Activated T-helper 2 cell treated with anti-CD3 and anti-CD28 coated beads, Interferon-gamma antibody, Interleukin-2, Interleukin-4, amounts not matched to agents 10 μg/mL and 5 μg/mL and 100 μg/mL, durations not matched to agents 14 hours and 24 hours and 36 hours (primary cell): ENCODE measurements at regions not wholly inside any gene's neighbourhood (a gene's known extent, or its start where the extent isn't known, plus 50 kb on each side); places are given as distances from the start of the nearest gene placed in this dataset.
"Not testable (repeated sequence)": the region's sequence is repeated elsewhere in the genome, so short reads cannot be mapped to it uniquely, and the experiment has no call there.

Experiments
- DNase-seq: peaks from one replicate; pipeline ENCODE4 v3.0.0; 2021; ENCODE audit warnings: low spot score
- H3K27ac Mint-ChIP-seq: one replicate; pipeline ENCODE4 v1.8.0; 2021; ENCODE audit warnings: mixed read lengths
- H3K27me3 Mint-ChIP-seq: one replicate; pipeline ENCODE4 v1.8.0; 2021; ENCODE audit warnings: low read depth, mixed read lengths
- H3K36me3 Mint-ChIP-seq: one replicate; pipeline ENCODE4 v1.8.0; 2021; ENCODE audit warnings: low read depth, mixed read lengths
- H3K4me1 Mint-ChIP-seq: one replicate; pipeline ENCODE4 v1.8.0; 2021; ENCODE audit warnings: low read depth, mixed read lengths
- H3K4me3 Mint-ChIP-seq: one replicate; pipeline ENCODE4 v1.8.0; 2021; ENCODE audit warnings: low read depth, mild to moderate bottlenecking, moderate library complexity, mixed read lengths
- H3K9me3 Mint-ChIP-seq: one replicate; pipeline ENCODE4 v1.8.0; 2021; ENCODE audit warnings: mixed read lengths
- intact Hi-C: fragments of 100-400 bp; cut with micrococcal nuclease; formaldehyde crosslinking; loops from one replicate; pipeline ENCODE4 v1.15.1; 2023

- intact Hi-C loops = no loop called here
- Mint-ChIP-seq H3K9me3 (no peaks in the 10 kb centered on the region), H3K27ac (no peak overlapping the region), H3K36me3 (no peaks in the 10 kb centered on the region), H3K4me1 (no peaks in the 10 kb centered on the region), H3K4me3 (no peak overlapping the region), H3K27me3 (no peaks in the 10 kb centered on the region)
- no peak for DNase-seq
These were observed 249.8 kb upstream of the ARRDC3 start for GRCh38 chr5:91632871-91633270.

- H3K9me3 Mint-ChIP-seq = no peaks in the 10 kb centered on the region
- no peak overlapping the region for H3K27ac Mint-ChIP-seq
- intact Hi-C loops = no loop called here
- no peaks in the 10 kb centered on the region for H3K36me3 Mint-ChIP-seq
- H3K27me3 Mint-ChIP-seq = no peaks in the 10 kb centered on the region
- DNase-seq = no peak
- no peak overlapping the region for H3K4me3 Mint-ChIP-seq
- no peaks in the 10 kb centered on the region for H3K4me1 Mint-ChIP-seq
These were observed 228.6 kb upstream of the ARRDC3 start for GRCh38 chr5:91611746-91612145.

GRCh38 chr5:91607675-91608074 lies 224.6 kb upstream of the ARRDC3 start:
- intact Hi-C loops = no loop called here
- no peaks in the 10 kb centered on the region for H3K27me3 Mint-ChIP-seq
- H3K4me1 Mint-ChIP-seq = no peaks in the 10 kb centered on the region

GRCh38 chr5:91599863-91600262 lies 216.7 kb upstream of the ARRDC3 start:
- no peak for DNase-seq
- H3K4me1 Mint-ChIP-seq = no peaks in the 10 kb centered on the region
- H3K27me3 Mint-ChIP-seq = no peaks in the 10 kb centered on the region
- intact Hi-C loops = no loop called here
- H3K36me3 Mint-ChIP-seq = no peaks in the 10 kb centered on the region
- H3K4me3 Mint-ChIP-seq = no peak overlapping the region
- no peak overlapping the region for H3K27ac Mint-ChIP-seq
- H3K9me3 Mint-ChIP-seq = peaks cover 4% of the 10 kb centered on the region

More at GRCh38 chr5:91607675-91608074, 224.6 kb upstream of the ARRDC3 start:
- Mint-ChIP-seq H3K9me3 (no peaks in the 10 kb centered on the region), H3K4me3 (no peak overlapping the region), H3K36me3 (no peaks in the 10 kb centered on the region), H3K27ac (no peak overlapping the region)
- no peak for DNase-seq

GRCh38 chr5:91598216-91598615 lies 215.1 kb upstream of the ARRDC3 start:
- intact Hi-C loops = no loop called here
- no peaks in the 10 kb centered on the region for H3K4me1 Mint-ChIP-seq
- H3K27me3 Mint-ChIP-seq = no peaks in the 10 kb centered on the region
- no peaks in the 10 kb centered on the region for H3K36me3 Mint-ChIP-seq
- H3K9me3 Mint-ChIP-seq = peaks cover 6% of the 10 kb centered on the region
- no peak overlapping the region for H3K27ac Mint-ChIP-seq
- DNase-seq = no peak
- no peak overlapping the region for H3K4me3 Mint-ChIP-seq

GRCh38 chr5:91595424-91595823 lies 212.3 kb upstream of the ARRDC3 start:
- no peaks in the 10 kb centered on the region for H3K4me1 Mint-ChIP-seq

GRCh38 chr5:91591076-91591475 lies 208.0 kb upstream of the ARRDC3 start:
- no peak overlapping the region for H3K27ac Mint-ChIP-seq

More at GRCh38 chr5:91595424-91595823, 212.3 kb upstream of the ARRDC3 start:
- intact Hi-C loops = no loop called here
- no peak for DNase-seq
- Mint-ChIP-seq H3K27me3 (no peaks in the 10 kb centered on the region), H3K27ac (no peak overlapping the region), H3K4me3 (no peak overlapping the region), H3K9me3 (peaks cover 30% of the 10 kb centered on the region), H3K36me3 (no peaks in the 10 kb centered on the region)

GRCh38 chr5:91586232-91586631 lies 203.1 kb upstream of the ARRDC3 start:
- Mint-ChIP-seq H3K9me3 (peaks cover 14% of the 10 kb centered on the region), H3K36me3 (no peaks in the 10 kb centered on the region), H3K4me1 (no peaks in the 10 kb centered on the region), H3K27ac (no peak overlapping the region), H3K27me3 (no peaks in the 10 kb centered on the region), H3K4me3 (no peak overlapping the region)
- no peak for DNase-seq
- intact Hi-C loops = no loop called here

More at GRCh38 chr5:91591076-91591475, 208.0 kb upstream of the ARRDC3 start:
- no peak for DNase-seq
- no peaks in the 10 kb centered on the region for H3K27me3 Mint-ChIP-seq
- peaks cover 38% of the 10 kb centered on the region for H3K9me3 Mint-ChIP-seq
- H3K4me3 Mint-ChIP-seq = no peak overlapping the region
- intact Hi-C loops = no loop called here
- H3K36me3 Mint-ChIP-seq = no peaks in the 10 kb centered on the region
- H3K4me1 Mint-ChIP-seq = no peaks in the 10 kb centered on the region

GRCh38 chr5:91584352-91584751 lies 201.2 kb upstream of the ARRDC3 start:
- Mint-ChIP-seq H3K27me3 (no peaks in the 10 kb centered on the region), H3K9me3 (peaks cover 8% of the 10 kb centered on the region), H3K36me3 (no peaks in the 10 kb centered on the region), H3K27ac (no peak overlapping the region), H3K4me3 (no peak overlapping the region), H3K4me1 (no peaks in the 10 kb centered on the region)
- DNase-seq = no peak
- intact Hi-C loops = no loop called here

GRCh38 chr5:91566012-91566411 lies 182.9 kb upstream of the ARRDC3 start:
- H3K27ac Mint-ChIP-seq, intact Hi-C loops, H3K27me3 Mint-ChIP-seq: not testable (repeated sequence)

GRCh38 chr5:91562922-91563321 lies 179.8 kb upstream of the ARRDC3 start:
- no peak overlapping the region for H3K27ac Mint-ChIP-seq
- DNase-seq = no peak

More at GRCh38 chr5:91566012-91566411, 182.9 kb upstream of the ARRDC3 start:
- H3K9me3 Mint-ChIP-seq = peaks cover 18% of the 10 kb centered on the region
- H3K36me3 Mint-ChIP-seq, H3K4me3 Mint-ChIP-seq, H3K4me1 Mint-ChIP-seq, DNase-seq: not testable (repeated sequence)

GRCh38 chr5:91541696-91542095 lies 158.6 kb upstream of the ARRDC3 start:
- Mint-ChIP-seq H3K4me1 (no peaks in the 10 kb centered on the region), H3K27me3 (no peaks in the 10 kb centered on the region), H3K4me3 (no peak overlapping the region), H3K36me3 (no peaks in the 10 kb centered on the region), H3K9me3 (no peaks in the 10 kb centered on the region), H3K27ac (no peak overlapping the region)
- intact Hi-C loops = no loop called here
- no peak for DNase-seq

More at GRCh38 chr5:91562922-91563321, 179.8 kb upstream of the ARRDC3 start:
- Mint-ChIP-seq H3K9me3 (peaks cover 18% of the 10 kb centered on the region), H3K36me3 (no peaks in the 10 kb centered on the region), H3K4me3 (no peak overlapping the region), H3K27me3 (no peaks in the 10 kb centered on the region), H3K4me1 (no peaks in the 10 kb centered on the region)
- intact Hi-C loops = no loop called here

GRCh38 chr5:91538179-91538578 lies 155.1 kb upstream of the ARRDC3 start:
- Mint-ChIP-seq H3K9me3 (no peaks in the 10 kb centered on the region), H3K27me3 (no peaks in the 10 kb centered on the region), H3K27ac (no peak overlapping the region), H3K4me3 (no peak overlapping the region), H3K36me3 (no peaks in the 10 kb centered on the region), H3K4me1 (no peaks in the 10 kb centered on the region)
- DNase-seq = no peak
- intact Hi-C loops = no loop called here

- no peak overlapping the region for H3K4me3 Mint-ChIP-seq
- no peaks in the 10 kb centered on the region for H3K9me3 Mint-ChIP-seq
- no peak for DNase-seq
- intact Hi-C loops = no loop called here
- no peaks in the 10 kb centered on the region for H3K27me3 Mint-ChIP-seq
- no peaks in the 10 kb centered on the region for H3K4me1 Mint-ChIP-seq
- H3K27ac Mint-ChIP-seq = no peak overlapping the region
- no peaks in the 10 kb centered on the region for H3K36me3 Mint-ChIP-seq
These were observed 152.4 kb upstream of the ARRDC3 start for GRCh38 chr5:91535499-91535898.
